ENCODE measurements at regions not wholly inside any gene's neighbourhood (a gene's known extent, or its start where the extent isn't known, plus 50 kb on each side); places are given as distances from the start of the nearest gene placed in this dataset.
A peak's percentile ranks its signal among the peaks of the same experiment; 100 is the strongest.

GRCh38 chr14:30440961-30441360 lies 118.0 kb upstream of the G2E3 start:
- no peak for TF ChIP-seq POLR2A (IDR thresholded peaks at IDR 0.05)
- TF ChIP-seq, protein P1, sequence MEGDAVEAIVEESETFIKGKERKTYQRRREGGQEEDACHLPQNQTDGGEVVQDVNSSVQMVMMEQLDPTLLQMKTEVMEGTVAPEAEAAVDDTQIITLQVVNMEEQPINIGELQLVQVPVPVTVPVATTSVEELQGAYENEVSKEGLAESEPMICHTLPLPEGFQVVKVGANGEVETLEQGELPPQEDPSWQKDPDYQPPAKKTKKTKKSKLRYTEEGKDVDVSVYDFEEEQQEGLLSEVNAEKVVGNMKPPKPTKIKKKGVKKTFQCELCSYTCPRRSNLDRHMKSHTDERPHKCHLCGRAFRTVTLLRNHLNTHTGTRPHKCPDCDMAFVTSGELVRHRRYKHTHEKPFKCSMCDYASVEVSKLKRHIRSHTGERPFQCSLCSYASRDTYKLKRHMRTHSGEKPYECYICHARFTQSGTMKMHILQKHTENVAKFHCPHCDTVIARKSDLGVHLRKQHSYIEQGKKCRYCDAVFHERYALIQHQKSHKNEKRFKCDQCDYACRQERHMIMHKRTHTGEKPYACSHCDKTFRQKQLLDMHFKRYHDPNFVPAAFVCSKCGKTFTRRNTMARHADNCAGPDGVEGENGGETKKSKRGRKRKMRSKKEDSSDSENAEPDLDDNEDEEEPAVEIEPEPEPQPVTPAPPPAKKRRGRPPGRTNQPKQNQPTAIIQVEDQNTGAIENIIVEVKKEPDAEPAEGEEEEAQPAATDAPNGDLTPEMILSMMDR (IDR thresholded peaks at IDR 0.05), result no peak
- Histone ChIP-seq H3K9me3 (no peaks in the 10 kb centered on the region), H3K4me1 (no peaks in the 10 kb centered on the region), H3K27ac (no peak overlapping the region), H3K27me3 (no peaks in the 10 kb centered on the region), H3K4me3 (no peak overlapping the region), H3K36me3 (ENCODE audit: low read depth, missing control alignments) (no peaks in the 10 kb centered on the region)
- intact Hi-C loops (cut with DNase I; ENCODE audit: low total_unique reads), result no loop called here
- DNase-seq, result no peak
- WGBS, 2 donors, result 90% methylated on average over 4 of the region's 4 CpGs

- H3K27me3 ChIP-seq, result no peaks in the 10 kb centered on the region
- no peak overlapping the region for H3K4me3 ChIP-seq
- H3K9me3 ChIP-seq, result no peaks in the 10 kb centered on the region
- intact Hi-C loops (cut with DNase I; ENCODE audit: low total_unique reads), result no loop called here
- H3K4me1 ChIP-seq, result no peaks in the 10 kb centered on the region
- TF ChIP-seq POLR2A (IDR thresholded peaks at IDR 0.05), result no peak
- TF ChIP-seq, protein P1 (IDR thresholded peaks at IDR 0.05), result peak in 2 of 3 experiments; percentile 22 to 23
- H3K36me3 ChIP-seq (ENCODE audit: low read depth, missing control alignments), result no peaks in the 10 kb centered on the region
- H3K27ac ChIP-seq, result no peak overlapping the region
- no peak for DNase-seq
- WGBS, 2 donors, result 54 to 56% methylated on average over 7 of the region's 7 CpGs
Observed at GRCh38 chr14:30443368-30444007, 115.5 kb upstream of the G2E3 start.

- TF ChIP-seq POLR2A (IDR thresholded peaks at IDR 0.05), result no peak
- TF ChIP-seq, protein P1 (IDR thresholded peaks at IDR 0.05), result no peak
- no peaks in the 10 kb centered on the region for H3K36me3 ChIP-seq (ENCODE audit: low read depth, missing control alignments)
- DNase-seq, result no peak
- no peaks in the 10 kb centered on the region for H3K9me3 ChIP-seq
- H3K4me1 ChIP-seq, result no peaks in the 10 kb centered on the region
- WGBS, 2 donors, result 83 to 94% methylated on average over 1 of the region's 1 CpG
- no peaks in the 10 kb centered on the region for H3K27me3 ChIP-seq
- no peak overlapping the region for H3K4me3 ChIP-seq
- intact Hi-C loops (cut with DNase I; ENCODE audit: low total_unique reads), result no loop called here
- H3K27ac ChIP-seq, result no peak overlapping the region
Observed at GRCh38 chr14:30444451-30444850, 114.5 kb upstream of the G2E3 start.

- H3K4me1 ChIP-seq, result no peaks in the 10 kb centered on the region
- TF ChIP-seq POLR2A (IDR thresholded peaks at IDR 0.05), result no peak
- TF ChIP-seq, protein P1 (IDR thresholded peaks at IDR 0.05), result no peak
Observed at GRCh38 chr14:30445011-30445793, 113.8 kb upstream of the G2E3 start.

More at GRCh38 chr14:30445011-30445793, 113.8 kb upstream of the G2E3 start:
- Histone ChIP-seq H3K27ac (no peak overlapping the region), H3K36me3 (ENCODE audit: low read depth, missing control alignments) (no peaks in the 10 kb centered on the region), H3K27me3 (no peaks in the 10 kb centered on the region), H3K4me3 (no peak overlapping the region), H3K9me3 (no peaks in the 10 kb centered on the region)
- DNase-seq, result no peak
- intact Hi-C loops (cut with DNase I; ENCODE audit: low total_unique reads), result no loop called here
- 76 to 83% methylated on average over 4 to 6 of the region's 6 CpGs for WGBS, 2 donors
